GM12892 (cell line): ENCODE measurements at regions not wholly inside any gene's neighbourhood (a gene's known extent, or its start where the extent isn't known, plus 50 kb on each side); places are given as distances from the start of the nearest gene placed in this dataset.

Experiments
- POLR2AphosphoS5 ChIP-seq: IDR thresholded peaks from 2 replicates; pipeline ENCODE4 v1.6.1; 2011; ENCODE audit warnings: low read depth, low read length, control low read depth
- TAF1 ChIP-seq: IDR thresholded peaks from 2 replicates; pipeline ENCODE4 v1.6.1; 2011; ENCODE audit warnings: low read depth, mild to moderate bottlenecking, control low read depth, low read length, borderline replicate concordance

GRCh38 chr9:4927701-4928100 lies 57.4 kb upstream of the JAK2 start:
- no peak for TF ChIP-seq TAF1
- TF ChIP-seq POLR2AphosphoS5, result no peak
